Neural cell (in vitro differentiated cells): ENCODE measurements at regions not wholly inside any gene's neighbourhood (a gene's known extent, or its start where the extent isn't known, plus 50 kb on each side); places are given as distances from the start of the nearest gene placed in this dataset.

Experiments
- H2AFZ ChIP-seq: fragments of 200-600, 300-800 bp; sonication (generic), shearing (Covaris generic); 2 replicates; pipeline ENCODE4 v1.6.0; 2014; ENCODE audit warnings: low read depth, mild to moderate bottlenecking, antibody characterized with exemption, low read length, moderate library complexity
- H3F3A ChIP-seq: fragments of 200-600 bp; shearing (Covaris generic); 2 replicates; pipeline ENCODE4 v1.6.1; 2016; ENCODE audit warnings: mild to moderate bottlenecking, moderate library complexity, mixed read lengths, antibody characterized with exemption, low read length; ENCODE audit not compliant: insufficient read depth, poor library complexity, severe bottlenecking
- H3K27ac ChIP-seq: fragments of 200-600, 300-800 bp; sonication (generic), shearing (Covaris generic); 2 replicates; pipeline ENCODE4 v1.5.1; 2014; ENCODE audit warnings: mild to moderate bottlenecking, low read length, moderate library complexity
- H3K27me3 ChIP-seq: fragments of 300-800, 200-600 bp; sonication (generic), shearing (Covaris generic); 2 replicates; pipeline ENCODE4 v1.6.0; 2014; ENCODE audit warnings: mild to moderate bottlenecking, low read depth, low read length, moderate library complexity; ENCODE audit not compliant: insufficient read depth
- H3K36me3 ChIP-seq: fragments of 300-800, 200-600 bp; sonication (generic), shearing (Covaris generic); 2 replicates; pipeline ENCODE4 v1.5.1; 2014; ENCODE audit warnings: mild to moderate bottlenecking, antibody characterized with exemption, low read length, moderate library complexity; ENCODE audit not compliant: insufficient read depth
- H3K4me2 ChIP-seq: fragments of 300-800, 200-600 bp; sonication (generic), shearing (Covaris generic); 2 replicates; pipeline ENCODE4 v1.6.0; 2014; ENCODE audit warnings: mild to moderate bottlenecking, low read length
- H3K4me3 ChIP-seq: fragments of 300-800, 200-600 bp; sonication (generic), shearing (Covaris generic); 2 replicates; pipeline ENCODE4 v1.5.1; 2014; ENCODE audit warnings: mild to moderate bottlenecking, low read length, moderate library complexity
- H3K79me2 ChIP-seq: fragments of 200-600 bp; shearing (Covaris generic); replicated peaks from 2 replicates; pipeline ENCODE4 v1.6.0; 2014; ENCODE audit warnings: mild to moderate bottlenecking, low read length, moderate library complexity; ENCODE audit not compliant: insufficient read depth
- H3K9ac ChIP-seq: fragments of 300-800, 200-600 bp; sonication (generic), shearing (Covaris generic); 2 replicates; pipeline ENCODE4 v1.6.1; 2016; ENCODE audit warnings: mild to moderate bottlenecking, low read length, mixed read lengths
- H3K9me2 ChIP-seq: fragments of 200-600 bp; shearing (Covaris generic); 2 replicates; pipeline ENCODE4 v1.6.1; 2016; ENCODE audit warnings: mild to moderate bottlenecking, low read length, mixed read lengths; ENCODE audit not compliant: insufficient read depth
- H3K9me3 ChIP-seq: fragments of 200-600, 300-800 bp; sonication (generic), shearing (Covaris generic); 2 replicates; pipeline ENCODE4 v1.6.1; 2016; ENCODE audit warnings: mild to moderate bottlenecking, mixed run types, low read length, moderate library complexity, mixed read lengths
- H4K20me1 ChIP-seq: fragments of 200-600 bp; shearing (Covaris generic); 2 replicates; pipeline ENCODE4 v1.6.1; 2016; ENCODE audit warnings: mild to moderate bottlenecking, mixed run types; ENCODE audit not compliant: insufficient read depth
- EP300 ChIP-seq: fragments of 450-650 bp; conservative IDR thresholded peaks from 2 replicates; pipeline ENCODE4 v1.6.1; 2014; ENCODE audit warnings: antibody characterized with exemption, mild to moderate bottlenecking, moderate library complexity; ENCODE audit not compliant: poor library complexity, severe bottlenecking
- EZH2 ChIP-seq: fragments of 200-600, 300-800 bp; shearing (Covaris generic), sonication (generic); IDR thresholded peaks from 2 replicates; pipeline ENCODE4 v1.6.1; 2014; ENCODE audit warnings: antibody characterized with exemption, low read length, borderline replicate concordance, mild to moderate bottlenecking; ENCODE audit not compliant: insufficient read depth, poor library complexity, severe bottlenecking
- MXI1 ChIP-seq: fragments of 450-650 bp; conservative IDR thresholded peaks from 2 replicates; pipeline ENCODE4 v1.6.1; 2014; ENCODE audit warnings: antibody characterized with exemption, mild to moderate bottlenecking; ENCODE audit not compliant: poor library complexity, severe bottlenecking
- POLR2AphosphoS5 ChIP-seq: IDR thresholded peaks from 2 replicates; pipeline ENCODE4 v1.6.1; 2012
- RAD21 ChIP-seq: fragments of 450-650 bp; conservative IDR thresholded peaks from 2 replicates; pipeline ENCODE4 v1.6.1; 2014; ENCODE audit warnings: antibody characterized with exemption, mild to moderate bottlenecking, moderate library complexity
- SMC3 ChIP-seq: fragments of 450-650 bp; conservative IDR thresholded peaks from 2 replicates; pipeline ENCODE4 v1.6.1; 2014; ENCODE audit warnings: antibody characterized with exemption, mild to moderate bottlenecking, moderate library complexity; ENCODE audit not compliant: poor library complexity
- TAF1 ChIP-seq: IDR thresholded peaks from 2 replicates; pipeline ENCODE4 v1.6.1; 2012; ENCODE audit warnings: low read depth
- TF ChIP-seq, protein P1 (sequence below): fragments of 450-650 bp; IDR thresholded peaks from 2 replicates; pipeline ENCODE4 v1.5.1; 2014; ENCODE audit warnings: antibody characterized with exemption, mild to moderate bottlenecking, moderate library complexity; ENCODE audit not compliant: poor library complexity, severe bottlenecking
- TF ChIP-seq, protein P2 (sequence below): IDR thresholded peaks from 2 replicates; pipeline ENCODE4 v1.6.1; 2012; ENCODE audit warnings: borderline replicate concordance

DNA sequence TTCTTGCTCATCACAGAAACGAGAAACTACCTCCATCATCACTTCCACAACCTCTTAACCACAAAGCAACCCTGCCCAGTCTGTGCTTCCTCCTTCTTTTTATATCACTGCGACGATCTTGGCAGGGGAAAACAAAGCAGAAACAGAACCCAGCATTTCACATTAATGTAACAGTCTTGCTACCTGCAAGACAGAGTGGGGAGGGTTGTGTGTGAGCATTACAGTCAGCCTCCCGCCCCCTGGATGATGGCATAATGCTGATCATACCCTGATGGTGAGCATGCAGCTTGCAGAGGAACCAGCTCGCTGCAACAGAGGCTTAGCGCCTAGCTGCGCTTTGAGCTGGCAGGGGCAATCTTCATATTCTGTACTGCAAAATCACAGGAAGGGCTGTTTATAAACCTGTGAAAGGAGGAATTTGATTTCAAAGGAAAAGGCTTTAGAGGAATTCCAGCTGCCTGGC is 376.1 kb downstream of the IRS1 start:
- Histone ChIP-seq H3K4me2 (no peak overlapping the region), H3K4me3 (peak overlapping the region; percentile 16), H4K20me1 (no peaks in the 10 kb centered on the region), H3K9ac (peak overlapping the region; percentile 28), H3K9me3 (no peaks in the 10 kb centered on the region), H3K27me3 (no peaks in the 10 kb centered on the region), H3F3A (no peaks in the 10 kb centered on the region), H3K36me3 (no peaks in the 10 kb centered on the region), H3K9me2 (no peaks in the 10 kb centered on the region), H3K27ac (peak overlapping the region; percentile 64), H3K79me2 (no peaks in the 10 kb centered on the region), H2AFZ (peak overlapping the region; percentile 28)
- TF ChIP-seq EZH2 = no peak
- peak; percentile 44 for TF ChIP-seq RAD21
- TF ChIP-seq, protein P1, sequence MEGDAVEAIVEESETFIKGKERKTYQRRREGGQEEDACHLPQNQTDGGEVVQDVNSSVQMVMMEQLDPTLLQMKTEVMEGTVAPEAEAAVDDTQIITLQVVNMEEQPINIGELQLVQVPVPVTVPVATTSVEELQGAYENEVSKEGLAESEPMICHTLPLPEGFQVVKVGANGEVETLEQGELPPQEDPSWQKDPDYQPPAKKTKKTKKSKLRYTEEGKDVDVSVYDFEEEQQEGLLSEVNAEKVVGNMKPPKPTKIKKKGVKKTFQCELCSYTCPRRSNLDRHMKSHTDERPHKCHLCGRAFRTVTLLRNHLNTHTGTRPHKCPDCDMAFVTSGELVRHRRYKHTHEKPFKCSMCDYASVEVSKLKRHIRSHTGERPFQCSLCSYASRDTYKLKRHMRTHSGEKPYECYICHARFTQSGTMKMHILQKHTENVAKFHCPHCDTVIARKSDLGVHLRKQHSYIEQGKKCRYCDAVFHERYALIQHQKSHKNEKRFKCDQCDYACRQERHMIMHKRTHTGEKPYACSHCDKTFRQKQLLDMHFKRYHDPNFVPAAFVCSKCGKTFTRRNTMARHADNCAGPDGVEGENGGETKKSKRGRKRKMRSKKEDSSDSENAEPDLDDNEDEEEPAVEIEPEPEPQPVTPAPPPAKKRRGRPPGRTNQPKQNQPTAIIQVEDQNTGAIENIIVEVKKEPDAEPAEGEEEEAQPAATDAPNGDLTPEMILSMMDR = no peak
- TF ChIP-seq MXI1 = peak; percentile 45
- peak; percentile 68 for TF ChIP-seq EP300
- peak; percentile 83 for TF ChIP-seq POLR2AphosphoS5
- peak; percentile 57 for TF ChIP-seq SMC3
- TF ChIP-seq, protein P2, sequence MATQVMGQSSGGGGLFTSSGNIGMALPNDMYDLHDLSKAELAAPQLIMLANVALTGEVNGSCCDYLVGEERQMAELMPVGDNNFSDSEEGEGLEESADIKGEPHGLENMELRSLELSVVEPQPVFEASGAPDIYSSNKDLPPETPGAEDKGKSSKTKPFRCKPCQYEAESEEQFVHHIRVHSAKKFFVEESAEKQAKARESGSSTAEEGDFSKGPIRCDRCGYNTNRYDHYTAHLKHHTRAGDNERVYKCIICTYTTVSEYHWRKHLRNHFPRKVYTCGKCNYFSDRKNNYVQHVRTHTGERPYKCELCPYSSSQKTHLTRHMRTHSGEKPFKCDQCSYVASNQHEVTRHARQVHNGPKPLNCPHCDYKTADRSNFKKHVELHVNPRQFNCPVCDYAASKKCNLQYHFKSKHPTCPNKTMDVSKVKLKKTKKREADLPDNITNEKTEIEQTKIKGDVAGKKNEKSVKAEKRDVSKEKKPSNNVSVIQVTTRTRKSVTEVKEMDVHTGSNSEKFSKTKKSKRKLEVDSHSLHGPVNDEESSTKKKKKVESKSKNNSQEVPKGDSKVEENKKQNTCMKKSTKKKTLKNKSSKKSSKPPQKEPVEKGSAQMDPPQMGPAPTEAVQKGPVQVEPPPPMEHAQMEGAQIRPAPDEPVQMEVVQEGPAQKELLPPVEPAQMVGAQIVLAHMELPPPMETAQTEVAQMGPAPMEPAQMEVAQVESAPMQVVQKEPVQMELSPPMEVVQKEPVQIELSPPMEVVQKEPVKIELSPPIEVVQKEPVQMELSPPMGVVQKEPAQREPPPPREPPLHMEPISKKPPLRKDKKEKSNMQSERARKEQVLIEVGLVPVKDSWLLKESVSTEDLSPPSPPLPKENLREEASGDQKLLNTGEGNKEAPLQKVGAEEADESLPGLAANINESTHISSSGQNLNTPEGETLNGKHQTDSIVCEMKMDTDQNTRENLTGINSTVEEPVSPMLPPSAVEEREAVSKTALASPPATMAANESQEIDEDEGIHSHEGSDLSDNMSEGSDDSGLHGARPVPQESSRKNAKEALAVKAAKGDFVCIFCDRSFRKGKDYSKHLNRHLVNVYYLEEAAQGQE = peak; percentile 66
- no peak for TF ChIP-seq TAF1

DNA sequence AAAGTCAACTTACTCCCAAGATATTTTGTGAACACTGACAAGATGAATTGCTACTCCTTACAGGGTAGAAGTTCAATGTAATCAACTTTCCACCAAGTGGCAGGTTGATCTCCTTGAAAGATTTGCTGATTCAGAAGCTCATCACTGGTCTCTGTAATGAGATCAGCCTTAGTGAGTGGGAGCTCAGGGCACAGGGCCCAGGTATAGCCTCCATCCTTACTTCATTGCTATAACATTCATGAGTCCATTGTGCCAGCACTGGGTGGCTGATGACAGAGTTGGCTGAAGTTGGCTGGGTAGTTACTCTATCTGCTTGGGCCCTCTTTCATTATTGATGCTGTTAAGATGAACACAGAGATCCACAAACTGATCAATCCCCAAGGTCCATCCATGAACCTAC is 379.0 kb downstream of the IRS1 start:
- Histone ChIP-seq H3K27ac (no peak overlapping the region), H3K9me3 (no peaks in the 10 kb centered on the region), H4K20me1 (no peaks in the 10 kb centered on the region), H3K27me3 (no peaks in the 10 kb centered on the region), H3K79me2 (no peaks in the 10 kb centered on the region), H3K4me2 (no peak overlapping the region), H2AFZ (no peak overlapping the region), H3K9me2 (no peaks in the 10 kb centered on the region), H3F3A (no peaks in the 10 kb centered on the region), H3K4me3 (no peak overlapping the region), H3K36me3 (no peaks in the 10 kb centered on the region), H3K9ac (no peak overlapping the region)
- TF ChIP-seq SMC3 (no peak), TAF1 (no peak), RAD21 (no peak)
- TF ChIP-seq, protein P2 = no peak
